Endodermal cell (in vitro differentiated cells): ENCODE measurements at regions not wholly inside any gene's neighbourhood (a gene's known extent, or its start where the extent isn't known, plus 50 kb on each side); places are given as distances from the start of the nearest gene placed in this dataset.
"Not testable (repeated sequence)": the region's sequence is repeated elsewhere in the genome, so short reads cannot be mapped to it uniquely, and the experiment has no call there.

Source experiments
- DNase-seq: peaks from one replicate; pipeline ENCODE4 v3.0.0-alpha.2; 2017
- H3K27ac ChIP-seq: 2 replicates; pipeline ENCODE4 v1.5.1; 2013; ENCODE audit warnings: mild to moderate bottlenecking, low read depth, low read length, moderate library complexity
- H3K27me3 ChIP-seq: 2 replicates; pipeline ENCODE4 v1.6.1; 2013; ENCODE audit warnings: mild to moderate bottlenecking, low read length, moderate library complexity; ENCODE audit not compliant: insufficient read depth, control insufficient read depth, poor library complexity, severe bottlenecking
- H3K36me3 ChIP-seq: 2 replicates; pipeline ENCODE4 v1.7.0; 2013; ENCODE audit warnings: mild to moderate bottlenecking, low read length, moderate library complexity; ENCODE audit not compliant: control insufficient read depth, insufficient read depth
- H3K4me1 ChIP-seq: one replicate; pipeline ENCODE4 v1.7.0; 2013; ENCODE audit warnings: low read length; ENCODE audit not compliant: control insufficient read depth, insufficient read depth
- H3K4me3 ChIP-seq: 2 replicates; pipeline ENCODE4 v1.5.1; 2013; ENCODE audit warnings: mild to moderate bottlenecking, low read length, moderate library complexity
- H3K9ac ChIP-seq: 2 replicates; pipeline ENCODE4 v1.6.1; 2013; ENCODE audit warnings: mild to moderate bottlenecking, low read length, moderate library complexity; ENCODE audit not compliant: poor library complexity, severe bottlenecking; ENCODE audit errors: extremely low read depth
- H3K9me3 ChIP-seq: 2 replicates; pipeline ENCODE4 v1.6.1; 2013; ENCODE audit warnings: mild to moderate bottlenecking, low read length, moderate library complexity; ENCODE audit not compliant: control insufficient read depth
- H3K27ac Mint-ChIP-seq: 2 replicates; pipeline ENCODE4 v1.8.0; 2020; ENCODE audit warnings: mixed read lengths
- H3K27me3 Mint-ChIP-seq: 2 replicates; pipeline ENCODE4 v1.8.0; 2021; ENCODE audit warnings: mild to moderate bottlenecking, mixed read lengths; ENCODE audit not compliant: insufficient read depth
- H3K36me3 Mint-ChIP-seq: 2 replicates; pipeline ENCODE4 v1.8.0; 2020; ENCODE audit warnings: low read depth, mixed read lengths
- H3K4me1 Mint-ChIP-seq: 2 replicates; pipeline ENCODE4 v1.8.0; 2020; ENCODE audit warnings: mixed read lengths
- H3K4me3 Mint-ChIP-seq: 2 replicates; pipeline ENCODE4 v1.8.0; 2020; ENCODE audit warnings: mild to moderate bottlenecking, moderate library complexity, mixed read lengths
- H3K9me3 Mint-ChIP-seq: 2 replicates; pipeline ENCODE4 v1.8.0; 2020; ENCODE audit warnings: mild to moderate bottlenecking, mixed read lengths
- WGBS, 2 experiments: methylation state at CpG; one replicate each; pipeline versions ENCODE4 v1.1.5 to v1.1.7; 2013; ENCODE audit warnings: missing lambda C conversion rate in 2 of 2, mixed read lengths in 1 of 2; ENCODE audit not compliant: insufficient coverage in 1 of 2, insufficient read length in 1 of 2; 5-methylcytosine and 5-hydroxymethylcytosine counted together

GRCh38 chr16:21514474-21514840 is 84.9 kb upstream of the METTL9 start:
- H3K27me3 Mint-ChIP-seq: peaks cover 30% of the 10 kb centered on the region
- H3K9me3 Mint-ChIP-seq, H3K27ac ChIP-seq, H3K4me3 ChIP-seq, H3K27me3 ChIP-seq, DNase-seq, H3K4me1 ChIP-seq, H3K9ac ChIP-seq, H3K9me3 ChIP-seq, H3K27ac Mint-ChIP-seq: not testable (repeated sequence)
- peaks cover 58% of the 10 kb centered on the region for H3K4me1 Mint-ChIP-seq
- peaks cover 33% of the 10 kb centered on the region for H3K36me3 ChIP-seq
- H3K4me3 Mint-ChIP-seq: peak overlapping the region; percentile 95
- H3K36me3 Mint-ChIP-seq: peaks cover 41% of the 10 kb centered on the region
- 96% methylated on average over 13 of the region's 14 CpGs; no CpG with 5 or more reads in 1 of the 2 experiments for WGBS, 2 experiments

GRCh38 chr16:21516705-21517040 is 82.7 kb upstream of the METTL9 start:
- 70% methylated on average over 4 of the region's 9 CpGs; no CpG with 5 or more reads in 1 of the 2 experiments for WGBS, 2 experiments
- H3K27me3 ChIP-seq, H3K27ac ChIP-seq, H3K9ac ChIP-seq, H3K4me3 ChIP-seq, H3K9me3 Mint-ChIP-seq, H3K9me3 ChIP-seq, DNase-seq, H3K4me1 ChIP-seq, H3K27ac Mint-ChIP-seq: not testable (repeated sequence)
- peaks cover 43% of the 10 kb centered on the region for H3K4me1 Mint-ChIP-seq
- H3K36me3 Mint-ChIP-seq: peaks cover 24% of the 10 kb centered on the region
- H3K36me3 ChIP-seq: peaks cover 20% of the 10 kb centered on the region
- peaks cover 26% of the 10 kb centered on the region for H3K27me3 Mint-ChIP-seq
- H3K4me3 Mint-ChIP-seq: peak overlapping the region; percentile 95

- peaks cover 21% of the 10 kb centered on the region for H3K36me3 Mint-ChIP-seq
- H3K4me1 Mint-ChIP-seq: peaks cover 41% of the 10 kb centered on the region
- H3K27ac Mint-ChIP-seq, H3K27me3 ChIP-seq, DNase-seq, H3K4me1 ChIP-seq, H3K27ac ChIP-seq, H3K9me3 ChIP-seq, H3K9me3 Mint-ChIP-seq, H3K9ac ChIP-seq: not testable (repeated sequence)
- peaks cover 26% of the 10 kb centered on the region for H3K27me3 Mint-ChIP-seq
- peak overlapping the region; percentile 95 for H3K4me3 Mint-ChIP-seq
- Histone ChIP-seq H3K4me3 (peak overlapping the region; percentile 69), H3K36me3 (peaks cover 15% of the 10 kb centered on the region)
- 76 to 85% methylated on average over 6 to 8 of the region's 10 CpGs for WGBS, 2 experiments
Measured at GRCh38 chr16:21517263-21517662, 82.1 kb upstream of the METTL9 start.

- Mint-ChIP-seq H3K36me3 (peaks cover 10% of the 10 kb centered on the region), H3K27ac (peak overlapping the region; percentile 93), H3K4me1 (peaks cover 24% of the 10 kb centered on the region), H3K4me3 (peak overlapping the region; percentile 95), H3K27me3 (peaks cover 14% of the 10 kb centered on the region)
- H3K27me3 ChIP-seq, H3K9me3 Mint-ChIP-seq, DNase-seq, H3K36me3 ChIP-seq, H3K9me3 ChIP-seq, H3K4me1 ChIP-seq: not testable (repeated sequence)
- H3K27ac ChIP-seq: peak overlapping the region; percentile 57
- peak overlapping the region; percentile 96 for H3K4me3 ChIP-seq
- H3K9ac ChIP-seq: peak overlapping the region; percentile 75
- 0% methylated on average over 31 of the region's 52 CpGs; no CpG with 5 or more reads in 1 of the 2 experiments for WGBS, 2 experiments
Measured at GRCh38 chr16:21519361-21520133, 79.8 kb upstream of the METTL9 start.

GRCh38 chr16:21520134-21521047 is 79.0 kb upstream of the METTL9 start:
- not testable (repeated sequence) for H3K9me3 ChIP-seq, H3K9me3 Mint-ChIP-seq, H3K4me1 ChIP-seq, H3K36me3 Mint-ChIP-seq, H3K36me3 ChIP-seq, H3K27me3 ChIP-seq
- peak overlapping the region; percentile 95 for H3K9ac ChIP-seq
- Mint-ChIP-seq H3K27me3 (peaks cover 10% of the 10 kb centered on the region), H3K4me1 (peaks cover 20% of the 10 kb centered on the region), H3K27ac (peak overlapping the region; percentile 99), H3K4me3 (peak overlapping the region; percentile 95)
- WGBS, 2 experiments: 0% methylated on average over 11 to 92 of the region's 101 CpGs
- H3K4me3 ChIP-seq: peak overlapping the region; percentile 96
- H3K27ac ChIP-seq: peak overlapping the region; percentile 96
- peak; percentile 100 for DNase-seq

- 0 to 1% methylated on average over 1 to 6 of the region's 8 CpGs for WGBS, 2 experiments
- H3K9ac ChIP-seq: peak overlapping the region; percentile 95
- H3K4me3 Mint-ChIP-seq: peak overlapping the region; percentile 95
Measured at GRCh38 chr16:21521048-21521389, 78.4 kb upstream of the METTL9 start.

More at GRCh38 chr16:21521048-21521389, 78.4 kb upstream of the METTL9 start:
- peak; percentile 74 for DNase-seq
- peaks cover 15% of the 10 kb centered on the region for H3K4me1 Mint-ChIP-seq
- H3K27me3 Mint-ChIP-seq: peaks cover 10% of the 10 kb centered on the region
- H3K36me3 ChIP-seq, H3K4me1 ChIP-seq, H3K27me3 ChIP-seq, H3K36me3 Mint-ChIP-seq, H3K9me3 Mint-ChIP-seq, H3K9me3 ChIP-seq: not testable (repeated sequence)
- Histone ChIP-seq H3K27ac (peak overlapping the region; percentile 96), H3K4me3 (peak overlapping the region; percentile 77)
- peak overlapping the region; percentile 99 for H3K27ac Mint-ChIP-seq
